NCI-H1694 treated with DMSO at 0.1 percent for 48 hours (cell line): ENCODE measurements at regions not wholly inside any gene's neighbourhood (a gene's known extent, or its start where the extent isn't known, plus 50 kb on each side); places are given as distances from the start of the nearest gene placed in this dataset.
"Not testable (repeated sequence)": the region's sequence is repeated elsewhere in the genome, so short reads cannot be mapped to it uniquely, and the experiment has no call there.

ENCODE experiments used
- DNase-seq: peaks from one replicate; lab custom pipeline; 2025; lab: John Stamatoyannopoulos, UW

GRCh38 chr6:19329078-19329477 is 508.1 kb upstream of the ID4 start:
- no peak for DNase-seq

DNA sequence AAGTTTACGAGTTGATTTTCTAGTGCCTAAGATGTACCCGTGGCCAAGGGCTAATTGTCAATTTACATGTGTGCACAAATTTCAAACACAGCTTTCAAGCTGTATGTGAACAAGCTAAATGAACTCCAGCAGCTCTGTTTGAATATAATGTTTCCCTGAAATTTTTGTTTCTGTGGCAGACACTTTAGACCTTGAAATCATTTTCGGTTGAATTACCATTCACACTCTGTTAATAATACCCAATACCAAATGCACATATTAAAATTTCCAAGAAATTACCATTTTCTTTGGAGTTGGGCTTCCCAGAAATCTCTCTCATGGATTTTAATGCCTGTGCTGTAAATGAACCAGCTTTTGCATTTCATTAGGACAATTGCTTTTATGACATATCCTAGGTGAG is 506.1 kb upstream of the ID4 start:
- no peak for DNase-seq

- DNase-seq, result no peak
Observed at GRCh38 chr6:19332806-19333460, 504.2 kb upstream of the ID4 start.

GRCh38 chr6:19333936-19334335 is 503.2 kb upstream of the ID4 start:
- no peak for DNase-seq

DNA sequence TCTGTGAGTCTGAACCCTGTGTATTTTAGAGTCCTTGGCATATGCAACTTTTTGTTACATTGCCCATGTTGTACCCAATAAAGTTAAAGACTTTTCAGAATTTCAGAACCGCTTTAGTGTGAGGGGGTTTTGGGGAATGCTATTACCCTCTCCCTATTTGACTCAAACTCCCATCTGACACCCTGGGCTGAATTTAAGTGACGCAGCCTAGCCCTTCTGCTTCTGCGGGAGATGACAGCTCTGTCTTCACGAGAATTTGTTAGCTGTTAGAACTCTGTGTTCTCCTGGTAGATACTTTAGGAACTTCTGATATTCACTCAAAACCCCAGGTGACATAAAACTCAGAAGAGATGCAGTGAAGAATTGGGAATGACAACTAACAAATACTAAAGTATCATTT is 500.6 kb upstream of the ID4 start:
- DNase-seq, result no peak

DNA sequence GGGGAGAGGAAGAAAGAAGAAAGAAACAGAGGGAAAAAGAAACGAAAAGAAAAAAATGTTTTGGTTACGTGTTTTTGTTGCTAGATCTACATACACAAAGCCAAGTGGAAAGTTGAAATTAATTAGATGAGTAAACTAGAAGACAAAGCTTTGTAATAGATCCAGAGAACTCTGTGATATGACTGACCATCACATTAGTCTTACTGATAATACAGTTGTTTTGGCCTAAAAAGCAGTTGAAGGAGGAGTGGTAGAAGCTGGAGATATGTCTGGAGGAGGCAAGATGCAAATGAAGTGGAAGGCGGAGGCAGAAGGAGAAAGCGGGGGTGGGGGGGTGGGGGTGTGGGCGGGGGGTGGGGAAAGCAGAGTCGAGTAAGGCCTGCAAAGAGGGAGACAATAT is 500.1 kb upstream of the ID4 start:
- no peak for DNase-seq

DNA sequence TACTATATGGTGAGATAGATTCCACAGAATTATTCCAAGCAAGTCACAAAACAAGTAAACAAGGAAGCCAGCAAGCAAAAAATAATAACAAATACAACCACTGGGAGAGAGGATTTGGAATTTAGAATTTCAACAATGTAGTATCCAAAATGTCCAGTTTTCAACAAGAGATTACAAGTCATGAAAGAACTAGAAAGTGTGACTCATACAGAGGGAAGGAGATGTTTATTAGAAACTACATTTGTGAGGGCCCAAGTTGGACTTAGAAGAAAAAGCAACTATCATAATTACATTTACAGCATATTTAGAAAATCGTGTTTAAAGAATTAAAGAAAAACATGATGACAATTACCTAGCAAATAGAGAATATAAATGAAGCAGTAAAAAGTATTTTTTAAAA is 494.6 kb upstream of the ID4 start:
- DNase-seq, result no peak

GRCh38 chr6:19349429-19349828 is 487.7 kb upstream of the ID4 start:
- no peak for DNase-seq

DNA sequence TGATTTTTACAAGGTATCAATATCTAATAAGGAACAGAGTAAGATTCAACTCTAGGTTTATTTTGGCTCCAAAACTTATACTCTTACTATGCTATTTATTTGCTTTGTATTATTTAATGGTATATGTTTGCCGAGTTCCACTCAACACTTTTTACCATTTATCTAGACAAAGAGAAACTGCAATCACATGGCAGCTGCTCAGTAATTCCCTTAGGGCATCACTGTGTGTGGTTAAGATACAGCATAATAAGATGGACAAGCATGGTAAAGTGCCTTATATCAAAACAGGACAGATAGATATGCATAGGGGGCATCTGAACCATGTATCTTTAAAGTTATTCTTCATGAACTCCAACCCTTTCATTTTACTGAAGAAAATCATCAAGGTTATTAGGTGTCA is 483.0 kb upstream of the ID4 start:
- DNase-seq, result no peak

- no peak for DNase-seq
Observed at GRCh38 chr6:19356692-19357091, 480.5 kb upstream of the ID4 start.

- no peak for DNase-seq
Observed at GRCh38 chr6:19362396-19362795, 474.8 kb upstream of the ID4 start.

GRCh38 chr6:19368511-19368910 is 468.7 kb upstream of the ID4 start:
- DNase-seq, result no peak

GRCh38 chr6:19369785-19370184 is 467.4 kb upstream of the ID4 start:
- no peak for DNase-seq

- DNase-seq, result no peak
Observed at GRCh38 chr6:19370831-19371230, 466.3 kb upstream of the ID4 start.

- DNase-seq, result no peak
Observed at GRCh38 chr6:19375613-19376012, 461.6 kb upstream of the ID4 start.

DNA sequence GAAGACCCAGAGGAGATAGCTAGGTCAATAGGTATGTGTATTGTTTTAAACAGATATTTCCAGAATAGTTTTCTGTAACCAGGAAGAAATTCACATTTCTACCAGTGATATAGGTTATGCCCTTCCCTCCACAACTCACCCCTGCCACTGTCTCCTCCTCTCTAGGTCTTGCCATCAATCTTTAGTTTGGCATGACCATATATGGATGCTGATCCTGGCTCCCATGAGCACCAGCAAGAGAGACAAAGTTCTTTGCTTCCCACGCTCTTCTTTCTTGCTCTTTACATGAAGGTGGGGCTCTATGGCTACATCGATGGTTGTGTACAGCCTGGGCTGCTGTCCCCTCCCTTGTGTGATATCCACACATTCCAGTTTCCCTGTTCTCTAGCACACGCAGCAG is 459.4 kb upstream of the ID4 start:
- DNase-seq, result no peak

GRCh38 chr6:19380293-19380692 is 456.9 kb upstream of the ID4 start:
- DNase-seq, result peak; percentile 44

GRCh38 chr6:19382676-19383075 is 454.5 kb upstream of the ID4 start:
- DNase-seq, result peak; percentile 27

GRCh38 chr6:19391926-19392325 is 445.2 kb upstream of the ID4 start:
- no peak for DNase-seq

- DNase-seq, result no peak
Observed at GRCh38 chr6:19394051-19394450, 443.1 kb upstream of the ID4 start.

GRCh38 chr6:19394687-19395086 is 442.5 kb upstream of the ID4 start:
- no peak for DNase-seq

- DNase-seq, result no peak
Observed at GRCh38 chr6:19395316-19395715, 441.9 kb upstream of the ID4 start.

DNA sequence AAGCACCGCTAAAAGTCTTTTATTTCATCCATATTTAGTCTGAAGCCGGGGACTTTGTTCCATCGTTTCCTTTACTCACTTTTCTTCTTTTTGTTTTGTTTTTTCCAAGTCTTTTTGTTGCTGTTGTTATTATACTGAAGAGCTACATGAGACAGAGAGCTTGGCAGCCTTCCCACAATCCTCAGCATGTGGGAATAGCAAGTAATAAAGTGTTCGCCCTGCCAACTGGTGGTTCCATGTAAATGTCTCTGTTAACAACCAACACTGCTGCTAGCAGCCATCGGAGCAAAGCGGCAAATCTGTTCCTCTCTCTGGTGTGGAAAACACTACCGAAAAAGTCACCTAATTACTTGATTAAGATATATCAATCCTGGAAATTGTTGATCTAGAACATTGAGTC is 437.8 kb upstream of the ID4 start:
- no peak for DNase-seq

DNA sequence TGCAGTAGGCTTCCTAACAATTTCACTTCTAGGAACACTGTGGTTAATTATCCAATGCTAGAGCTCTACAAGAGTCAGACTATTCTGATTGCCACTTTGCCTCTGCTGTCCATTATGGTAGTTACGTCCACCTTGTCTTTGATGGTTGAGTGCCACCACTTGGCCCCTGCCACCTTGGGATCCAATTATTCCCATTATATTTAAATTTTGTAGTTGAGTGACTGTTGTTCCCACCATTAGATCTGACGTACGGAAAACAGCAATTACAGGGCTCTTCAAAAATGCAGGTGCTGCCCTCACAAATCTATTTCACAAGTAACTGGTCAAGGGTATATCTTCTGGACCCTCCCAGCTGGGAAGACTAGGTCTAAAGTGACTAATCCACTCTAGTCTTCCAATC is 432.3 kb upstream of the ID4 start:
- DNase-seq, result not testable (repeated sequence)

- DNase-seq, result peak; percentile 81
Observed at GRCh38 chr6:19408331-19408730, 428.8 kb upstream of the ID4 start.
